Lower leg skin (tissue), 3 donors: ENCODE measurements at regions not wholly inside any gene's neighbourhood (a gene's known extent, or its start where the extent isn't known, plus 50 kb on each side); places are given as distances from the start of the nearest gene placed in this dataset.

Experiments used
- CTCF ChIP-seq, 3 donors: fragments of 450-650 bp; IDR thresholded peaks; one replicate each; pipeline ENCODE4 v1.5.1; 2016; ENCODE audit warnings: antibody characterized with exemption in 3 of 3, mild to moderate bottlenecking in 3 of 3, moderate library complexity in 2 of 3
- POLR2A ChIP-seq, 2 donors: fragments of 450-650 bp; IDR thresholded peaks; one replicate each; pipeline ENCODE4 v1.6.1; 2016 to 2017; ENCODE audit warnings: antibody characterized with exemption in 2 of 2, mild to moderate bottlenecking in 1 of 2, moderate library complexity in 1 of 2

- TF ChIP-seq POLR2A (IDR thresholded peaks at IDR 0.05) (no peak), CTCF (IDR thresholded peaks at IDR 0.05) (no peak)
These were observed 1041.1 kb upstream of the GBE1 start for GRCh38 chr3:82802501-82802900.
